LNCaP clone FGC (cell line): ENCODE measurements at regions not wholly inside any gene's neighbourhood (a gene's known extent, or its start where the extent isn't known, plus 50 kb on each side); places are given as distances from the start of the nearest gene placed in this dataset.
A peak's percentile ranks its signal among the peaks of the same experiment; 100 is the strongest.

Source experiments
- DNase-seq: peaks from one replicate; pipeline ENCODE4 v3.0.0-alpha.2; 2011; ENCODE audit warnings: low read depth
- H3K4me3 ChIP-seq: 2 replicates; pipeline ENCODE4 v1.5.1; 2011; ENCODE audit warnings: mild to moderate bottlenecking, low read depth, low read length, control low read depth
- TF ChIP-seq, protein P1 (sequence below): IDR thresholded peaks from 2 replicates; pipeline ENCODE4 v1.5.1; 2012; ENCODE audit warnings: mild to moderate bottlenecking; ENCODE audit not compliant: control insufficient read depth, insufficient read depth; ENCODE audit errors: extremely low read depth

DNA sequence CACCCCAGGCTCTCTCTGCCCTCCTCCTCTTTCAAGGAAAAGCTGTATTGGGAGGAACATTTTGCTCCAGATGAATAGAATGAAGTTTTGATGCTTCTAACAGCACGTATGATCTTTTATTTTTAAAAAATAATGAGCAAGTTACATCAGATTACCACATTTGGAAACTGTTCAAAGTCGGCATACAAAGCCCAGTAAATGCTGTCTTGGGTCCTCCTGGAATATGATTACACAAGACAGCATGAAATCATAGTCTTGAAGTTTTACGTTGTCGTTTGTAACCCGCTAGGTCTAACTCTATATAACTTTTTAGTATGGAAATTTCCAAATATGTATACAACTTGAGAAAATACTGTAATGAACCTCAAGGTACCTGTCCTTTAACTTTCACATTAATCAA is 385.6 kb downstream of the HLX start:
- no peak overlapping the region for H3K4me3 ChIP-seq
- TF ChIP-seq, protein P1, sequence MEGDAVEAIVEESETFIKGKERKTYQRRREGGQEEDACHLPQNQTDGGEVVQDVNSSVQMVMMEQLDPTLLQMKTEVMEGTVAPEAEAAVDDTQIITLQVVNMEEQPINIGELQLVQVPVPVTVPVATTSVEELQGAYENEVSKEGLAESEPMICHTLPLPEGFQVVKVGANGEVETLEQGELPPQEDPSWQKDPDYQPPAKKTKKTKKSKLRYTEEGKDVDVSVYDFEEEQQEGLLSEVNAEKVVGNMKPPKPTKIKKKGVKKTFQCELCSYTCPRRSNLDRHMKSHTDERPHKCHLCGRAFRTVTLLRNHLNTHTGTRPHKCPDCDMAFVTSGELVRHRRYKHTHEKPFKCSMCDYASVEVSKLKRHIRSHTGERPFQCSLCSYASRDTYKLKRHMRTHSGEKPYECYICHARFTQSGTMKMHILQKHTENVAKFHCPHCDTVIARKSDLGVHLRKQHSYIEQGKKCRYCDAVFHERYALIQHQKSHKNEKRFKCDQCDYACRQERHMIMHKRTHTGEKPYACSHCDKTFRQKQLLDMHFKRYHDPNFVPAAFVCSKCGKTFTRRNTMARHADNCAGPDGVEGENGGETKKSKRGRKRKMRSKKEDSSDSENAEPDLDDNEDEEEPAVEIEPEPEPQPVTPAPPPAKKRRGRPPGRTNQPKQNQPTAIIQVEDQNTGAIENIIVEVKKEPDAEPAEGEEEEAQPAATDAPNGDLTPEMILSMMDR: no peak
- no peak for DNase-seq

DNA sequence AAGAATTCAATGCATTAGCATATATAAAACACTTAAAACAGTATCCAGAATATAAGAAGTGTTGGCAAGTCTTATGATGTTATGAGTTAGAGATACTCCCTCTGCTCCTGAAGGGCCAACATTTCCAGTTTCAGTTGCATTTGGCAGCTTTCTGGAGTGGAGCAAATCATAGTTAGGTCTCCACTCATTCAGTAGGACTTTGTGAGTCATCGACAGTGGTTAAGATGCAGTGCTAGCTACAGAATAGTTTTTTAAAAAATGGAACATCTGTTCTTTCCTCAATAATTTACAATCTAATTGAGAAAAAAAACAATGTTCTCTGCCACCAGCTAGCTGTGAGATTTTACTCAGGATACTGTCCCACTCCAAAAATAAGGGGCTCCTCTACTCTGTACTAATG is 389.1 kb downstream of the HLX start:
- TF ChIP-seq, protein P1: no peak
- no peak overlapping the region for H3K4me3 ChIP-seq
- DNase-seq: no peak

DNA sequence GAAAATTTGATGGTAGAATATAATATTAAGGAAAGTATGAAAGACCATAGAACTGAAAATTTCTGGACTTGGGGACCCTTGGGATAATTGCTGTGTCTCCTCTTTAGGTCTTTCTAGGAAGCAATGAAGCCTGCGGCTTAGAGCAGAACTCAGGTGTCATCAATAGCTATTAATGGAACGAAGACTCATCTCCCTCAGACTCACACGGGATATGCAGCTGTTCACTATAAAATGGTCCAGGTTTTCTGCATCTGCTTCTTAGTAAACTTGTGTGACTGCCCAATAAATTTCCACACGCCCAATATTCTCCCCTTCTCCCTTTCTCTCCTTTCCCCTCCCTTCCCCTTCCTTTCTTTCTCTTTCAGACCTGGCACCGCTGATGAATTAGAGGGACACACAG is 392.5 kb downstream of the HLX start:
- no peak for DNase-seq
- TF ChIP-seq, protein P1: no peak
- no peak overlapping the region for H3K4me3 ChIP-seq

DNA sequence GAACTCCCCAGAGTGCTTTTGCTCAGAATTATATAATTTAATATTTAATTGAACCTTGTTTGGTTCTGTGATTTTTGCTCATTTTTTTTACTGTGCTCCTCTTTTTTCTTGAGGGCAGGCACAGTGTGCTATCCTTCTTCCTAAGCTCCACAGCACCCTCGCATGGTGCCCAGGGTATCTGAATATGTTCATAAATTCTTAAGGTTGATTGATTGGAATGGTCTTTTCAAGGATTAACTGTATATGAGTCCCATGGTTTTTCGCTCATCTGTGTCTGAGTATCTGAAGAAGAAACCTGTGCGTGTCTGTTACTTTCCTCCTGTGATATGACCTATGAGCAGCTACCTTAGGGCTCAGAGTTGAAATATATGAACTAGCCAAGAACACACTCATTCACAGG is 393.7 kb downstream of the HLX start:
- TF ChIP-seq, protein P1: peak; percentile 82
- DNase-seq: no peak

DNA sequence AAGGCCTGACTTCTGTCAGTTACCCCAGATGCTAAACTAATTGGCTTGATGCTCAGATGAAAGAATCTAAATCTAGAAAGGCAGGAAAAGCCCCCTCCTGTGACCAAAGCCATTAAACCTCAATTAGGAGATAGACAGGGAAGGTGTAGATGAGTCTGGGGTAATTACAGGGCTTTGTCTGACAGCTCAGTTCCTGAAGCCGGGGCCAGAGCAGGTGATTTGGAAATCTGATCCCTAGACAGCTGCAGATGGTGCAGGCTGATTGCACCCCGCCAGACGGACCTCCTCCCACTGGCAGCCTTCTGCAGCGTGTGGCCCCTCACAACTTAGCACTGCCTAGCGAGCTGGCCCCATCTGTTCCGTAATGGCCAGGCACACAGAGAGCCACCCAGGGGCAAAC is 395.1 kb downstream of the HLX start:
- DNase-seq: no peak
- no peak overlapping the region for H3K4me3 ChIP-seq
- TF ChIP-seq, protein P1: no peak

More for the DNA sequence above, 393.7 kb downstream of the HLX start:
- no peak overlapping the region for H3K4me3 ChIP-seq

DNA sequence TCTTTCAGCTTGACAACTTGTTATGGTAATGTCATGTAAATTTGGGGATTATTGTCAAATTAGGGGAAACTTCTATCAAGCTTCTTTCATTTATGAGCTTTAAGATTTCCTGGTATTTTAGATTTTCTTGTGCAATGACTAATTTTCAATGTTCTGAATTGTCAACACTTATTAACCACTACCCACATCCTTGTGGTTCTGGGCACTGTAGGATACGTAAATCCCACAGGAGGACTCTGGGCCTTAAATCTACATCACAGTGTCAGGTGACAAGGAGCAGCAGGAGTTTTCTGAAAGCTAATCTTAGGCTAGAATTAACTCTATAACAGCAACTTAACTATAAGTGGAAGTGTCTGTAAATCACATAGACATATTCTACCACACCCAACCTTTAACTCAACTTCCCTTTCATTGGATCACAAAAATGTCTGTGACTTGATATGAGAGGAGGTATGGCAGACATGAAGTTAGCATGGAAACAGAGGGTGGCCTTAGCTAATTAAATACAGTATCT is 397.7 kb downstream of the HLX start:
- TF ChIP-seq, protein P1: no peak
- H3K4me3 ChIP-seq: no peak overlapping the region
- no peak for DNase-seq

DNA sequence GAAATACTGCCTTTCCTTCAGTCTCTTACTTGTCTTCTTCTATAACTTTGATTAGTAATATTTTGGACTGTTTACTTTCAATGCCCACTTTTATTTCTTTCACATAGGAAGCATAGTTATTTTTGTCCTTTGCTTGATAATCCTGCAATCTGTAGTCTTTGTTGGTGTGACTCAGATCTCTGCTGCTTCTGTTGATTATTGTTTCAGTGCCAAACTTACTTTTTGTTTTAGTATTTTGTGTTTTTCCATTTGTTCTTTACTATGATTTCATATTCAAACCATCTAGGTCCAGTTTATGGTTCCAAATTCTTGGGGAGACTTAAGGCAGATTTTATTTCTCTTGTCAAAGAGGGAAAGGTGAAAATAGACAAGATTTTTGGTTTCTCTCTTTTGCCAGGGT is 399.9 kb downstream of the HLX start:
- TF ChIP-seq, protein P1: no peak
- H3K4me3 ChIP-seq: no peak overlapping the region
- DNase-seq: no peak
